SU-DHL-6 (cell line): ENCODE measurements at regions not wholly inside any gene's neighbourhood (a gene's known extent, or its start where the extent isn't known, plus 50 kb on each side); places are given as distances from the start of the nearest gene placed in this dataset.

Source experiments
- EZH2phosphoT487 ChIP-seq: fragments of 200-600 bp; sonication (generic), shearing (Covaris generic); conservative IDR thresholded peaks from 2 replicates; pipeline ENCODE4 v1.6.1; 2018; ENCODE audit warnings: mild to moderate bottlenecking, antibody characterized with exemption, low read length, moderate library complexity, mixed read lengths
- TF ChIP-seq, protein P1 (sequence below): fragments of 200-600 bp; sonication (generic); IDR thresholded peaks from one replicate; pipeline ENCODE4 v1.5.1; 2017; ENCODE audit warnings: antibody characterized with exemption, mild to moderate bottlenecking, low read length, moderate library complexity; ENCODE audit not compliant: insufficient read depth, poor library complexity, severe bottlenecking

DNA sequence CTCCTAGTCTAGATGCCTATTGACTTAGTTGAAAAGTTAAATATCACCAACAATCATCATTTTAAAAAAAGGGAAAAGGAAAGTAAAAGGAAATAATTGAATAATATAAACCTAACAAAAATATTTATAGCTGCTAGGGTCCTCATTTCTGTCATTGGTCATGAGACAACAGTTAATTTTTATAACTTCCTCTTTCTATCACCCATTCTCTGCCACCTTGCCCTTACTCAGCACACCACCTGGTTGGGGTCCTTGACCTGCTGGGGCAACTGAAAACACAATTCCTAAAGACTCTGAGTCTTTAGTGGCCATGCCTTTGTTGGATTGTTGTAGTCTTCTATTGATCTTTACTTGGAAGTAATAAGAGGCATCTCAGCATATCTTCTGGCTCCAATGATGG, 179.5 kb upstream of the MAST4 start:
- TF ChIP-seq EZH2phosphoT487 = no peak
- TF ChIP-seq, protein P1, sequence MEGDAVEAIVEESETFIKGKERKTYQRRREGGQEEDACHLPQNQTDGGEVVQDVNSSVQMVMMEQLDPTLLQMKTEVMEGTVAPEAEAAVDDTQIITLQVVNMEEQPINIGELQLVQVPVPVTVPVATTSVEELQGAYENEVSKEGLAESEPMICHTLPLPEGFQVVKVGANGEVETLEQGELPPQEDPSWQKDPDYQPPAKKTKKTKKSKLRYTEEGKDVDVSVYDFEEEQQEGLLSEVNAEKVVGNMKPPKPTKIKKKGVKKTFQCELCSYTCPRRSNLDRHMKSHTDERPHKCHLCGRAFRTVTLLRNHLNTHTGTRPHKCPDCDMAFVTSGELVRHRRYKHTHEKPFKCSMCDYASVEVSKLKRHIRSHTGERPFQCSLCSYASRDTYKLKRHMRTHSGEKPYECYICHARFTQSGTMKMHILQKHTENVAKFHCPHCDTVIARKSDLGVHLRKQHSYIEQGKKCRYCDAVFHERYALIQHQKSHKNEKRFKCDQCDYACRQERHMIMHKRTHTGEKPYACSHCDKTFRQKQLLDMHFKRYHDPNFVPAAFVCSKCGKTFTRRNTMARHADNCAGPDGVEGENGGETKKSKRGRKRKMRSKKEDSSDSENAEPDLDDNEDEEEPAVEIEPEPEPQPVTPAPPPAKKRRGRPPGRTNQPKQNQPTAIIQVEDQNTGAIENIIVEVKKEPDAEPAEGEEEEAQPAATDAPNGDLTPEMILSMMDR = no peak
